NCI-H774 (cell line): ENCODE measurements at regions not wholly inside any gene's neighbourhood (a gene's known extent, or its start where the extent isn't known, plus 50 kb on each side); places are given as distances from the start of the nearest gene placed in this dataset.
"Not testable (repeated sequence)": the region's sequence is repeated elsewhere in the genome, so short reads cannot be mapped to it uniquely, and the experiment has no call there.

Source experiments
- DNase-seq: peaks from one replicate; lab custom pipeline; 2025; lab: John Stamatoyannopoulos, UW

GRCh38 chr3:72178463-72179106, 393.6 kb upstream of the PROK2 start:
- no peak for DNase-seq

GRCh38 chr3:72177075-72178050, 392.4 kb upstream of the PROK2 start:
- no peak for DNase-seq

- DNase-seq = no peak
Observed at GRCh38 chr3:72176537-72177041, 391.6 kb upstream of the PROK2 start.

- no peak for DNase-seq
Observed at GRCh38 chr3:72175296-72175858, 390.4 kb upstream of the PROK2 start.

GRCh38 chr3:72174890-72175289, 389.9 kb upstream of the PROK2 start:
- DNase-seq = no peak

- no peak for DNase-seq
Observed at GRCh38 chr3:72174040-72174439, 389.1 kb upstream of the PROK2 start.

GRCh38 chr3:72171946-72172345, 387.0 kb upstream of the PROK2 start:
- DNase-seq = no peak

GRCh38 chr3:72171463-72171881, 386.5 kb upstream of the PROK2 start:
- no peak for DNase-seq

GRCh38 chr3:72169561-72170472, 384.9 kb upstream of the PROK2 start:
- DNase-seq = no peak

GRCh38 chr3:72169120-72169519, 384.2 kb upstream of the PROK2 start:
- no peak for DNase-seq

- DNase-seq = no peak
Observed at GRCh38 chr3:72165808-72166207, 380.9 kb upstream of the PROK2 start.

- no peak for DNase-seq
Observed at GRCh38 chr3:72165317-72165716, 380.4 kb upstream of the PROK2 start.

- no peak for DNase-seq
Observed at GRCh38 chr3:72164635-72164978, 379.7 kb upstream of the PROK2 start.

GRCh38 chr3:72163809-72164634, 379.1 kb upstream of the PROK2 start:
- DNase-seq = no peak

GRCh38 chr3:72162649-72163184, 377.8 kb upstream of the PROK2 start:
- no peak for DNase-seq

- DNase-seq = no peak
Observed at GRCh38 chr3:72161881-72162595, 377.1 kb upstream of the PROK2 start.

- not testable (repeated sequence) for DNase-seq
Observed at GRCh38 chr3:72161285-72161684, 376.3 kb upstream of the PROK2 start.

GRCh38 chr3:72160351-72160750, 375.4 kb upstream of the PROK2 start:
- DNase-seq = no peak

- no peak for DNase-seq
Observed at GRCh38 chr3:72159487-72159886, 374.5 kb upstream of the PROK2 start.
